ENCODE measurements at regions not wholly inside any gene's neighbourhood (a gene's known extent, or its start where the extent isn't known, plus 50 kb on each side); places are given as distances from the start of the nearest gene placed in this dataset.

- ChIA-PET POLR2A (no interaction called here), CTCF (no interaction called here)
- H3K4me3 ChIP-seq (ENCODE audit: low read depth, low read length), result no peak overlapping the region
- TF ChIP-seq, protein P1, sequence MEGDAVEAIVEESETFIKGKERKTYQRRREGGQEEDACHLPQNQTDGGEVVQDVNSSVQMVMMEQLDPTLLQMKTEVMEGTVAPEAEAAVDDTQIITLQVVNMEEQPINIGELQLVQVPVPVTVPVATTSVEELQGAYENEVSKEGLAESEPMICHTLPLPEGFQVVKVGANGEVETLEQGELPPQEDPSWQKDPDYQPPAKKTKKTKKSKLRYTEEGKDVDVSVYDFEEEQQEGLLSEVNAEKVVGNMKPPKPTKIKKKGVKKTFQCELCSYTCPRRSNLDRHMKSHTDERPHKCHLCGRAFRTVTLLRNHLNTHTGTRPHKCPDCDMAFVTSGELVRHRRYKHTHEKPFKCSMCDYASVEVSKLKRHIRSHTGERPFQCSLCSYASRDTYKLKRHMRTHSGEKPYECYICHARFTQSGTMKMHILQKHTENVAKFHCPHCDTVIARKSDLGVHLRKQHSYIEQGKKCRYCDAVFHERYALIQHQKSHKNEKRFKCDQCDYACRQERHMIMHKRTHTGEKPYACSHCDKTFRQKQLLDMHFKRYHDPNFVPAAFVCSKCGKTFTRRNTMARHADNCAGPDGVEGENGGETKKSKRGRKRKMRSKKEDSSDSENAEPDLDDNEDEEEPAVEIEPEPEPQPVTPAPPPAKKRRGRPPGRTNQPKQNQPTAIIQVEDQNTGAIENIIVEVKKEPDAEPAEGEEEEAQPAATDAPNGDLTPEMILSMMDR (IDR thresholded peaks at IDR 0.05; ENCODE audit: insufficient read depth, low read length, missing control alignments), result no peak
- no peak for DNase-seq (ENCODE audit: low read depth, low spot score)
Observed at GRCh38 chr19:30283556-30283955, 88.6 kb upstream of the ZNF536 start.

DNA sequence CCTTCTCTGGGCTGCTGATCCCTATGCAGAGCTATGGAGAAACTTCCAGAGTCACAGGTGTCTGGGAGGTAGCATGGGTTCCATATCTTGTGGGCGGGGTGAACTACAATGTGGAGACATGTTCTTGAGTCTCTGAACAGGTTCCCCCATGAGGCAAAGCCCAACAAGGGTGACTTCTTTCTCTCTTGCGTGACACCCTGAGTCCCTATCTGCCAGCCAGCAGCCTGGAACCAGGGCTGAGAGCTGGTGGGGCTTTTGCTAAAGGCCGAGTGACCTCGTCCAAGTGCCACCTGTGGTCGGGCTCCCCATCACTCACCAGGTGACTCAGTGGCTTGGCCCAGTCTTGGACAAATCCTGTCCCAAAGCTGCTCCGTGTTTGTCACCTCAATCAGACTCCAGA, 88.0 kb upstream of the ZNF536 start:
- no peak for DNase-seq (ENCODE audit: low read depth, low spot score)
- ChIA-PET CTCF (no interaction called here), POLR2A (no interaction called here)
- no peak overlapping the region for H3K4me3 ChIP-seq (ENCODE audit: low read depth, low read length)
- TF ChIP-seq, protein P1 (IDR thresholded peaks at IDR 0.05; ENCODE audit: insufficient read depth, low read length, missing control alignments), result no peak

DNA sequence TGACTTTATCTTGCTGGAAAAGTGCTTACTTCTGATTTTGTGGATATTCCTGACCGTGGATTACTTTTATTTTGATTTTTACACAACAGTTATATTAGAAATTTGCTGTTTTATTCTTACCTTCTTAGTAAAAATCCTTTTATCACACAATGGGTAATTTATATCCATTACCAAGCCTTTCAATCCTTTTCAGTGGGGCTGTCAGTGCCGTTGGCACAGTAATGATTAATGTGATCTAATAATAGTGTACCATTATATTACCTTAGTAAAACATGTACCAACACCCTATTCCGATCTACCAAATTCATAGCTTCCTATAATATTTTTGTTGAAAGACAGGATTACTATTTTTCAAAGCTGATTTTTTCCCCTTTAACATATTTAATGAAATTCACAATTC, 87.3 kb upstream of the ZNF536 start:
- H3K4me3 ChIP-seq (ENCODE audit: low read depth, low read length), result no peak overlapping the region
- ChIA-PET POLR2A (no interaction called here), CTCF (no interaction called here)
- TF ChIP-seq, protein P1 (IDR thresholded peaks at IDR 0.05; ENCODE audit: insufficient read depth, low read length, missing control alignments), result no peak
- no peak for DNase-seq (ENCODE audit: low read depth, low spot score)

DNA sequence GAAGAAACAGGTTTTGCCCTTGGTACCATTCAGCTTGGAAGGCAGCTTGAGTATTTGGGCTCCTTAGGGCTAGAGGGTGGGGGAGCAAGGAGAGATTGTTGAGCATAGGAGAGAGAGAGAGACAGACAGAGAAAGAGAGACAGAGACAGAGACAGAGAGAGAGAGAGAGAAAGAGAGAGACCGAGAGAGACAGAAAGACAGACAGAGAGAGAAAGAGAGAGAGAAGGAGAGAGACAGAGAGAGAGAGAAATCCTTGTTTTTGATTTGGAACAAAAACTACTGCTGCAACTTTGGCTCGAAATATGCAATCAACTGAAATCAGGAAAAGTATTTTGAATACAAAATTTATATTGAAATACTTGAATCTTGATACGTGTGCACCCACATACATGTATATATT, 85.8 kb upstream of the ZNF536 start:
- no peak for DNase-seq (ENCODE audit: low read depth, low spot score)
- POLR2A ChIA-PET, result no interaction called here
- TF ChIP-seq, protein P1 (IDR thresholded peaks at IDR 0.05; ENCODE audit: insufficient read depth, low read length, missing control alignments), result no peak
- CTCF ChIA-PET, result no interaction called here
- no peak overlapping the region for H3K4me3 ChIP-seq (ENCODE audit: low read depth, low read length)

DNA sequence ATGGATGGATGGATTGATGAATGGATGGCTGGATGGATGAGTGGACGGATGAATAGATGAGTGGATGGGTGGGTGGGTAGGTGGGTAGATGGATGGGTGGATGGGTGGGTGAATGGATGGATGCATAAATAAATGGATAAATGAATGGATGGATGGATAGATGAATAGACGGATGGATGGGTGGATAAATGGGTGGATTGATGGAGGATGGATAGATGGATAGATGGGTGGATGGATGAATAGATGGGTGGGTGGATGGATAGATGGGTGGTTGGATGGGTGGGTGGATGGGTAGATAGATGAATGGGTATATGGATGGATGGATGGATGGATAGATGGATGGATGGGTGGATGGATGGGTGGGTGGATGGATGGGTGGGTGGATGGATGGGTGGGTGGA, 84.9 kb upstream of the ZNF536 start:
- no peak for DNase-seq (ENCODE audit: low read depth, low spot score)
- ChIA-PET POLR2A (no interaction called here), CTCF (no interaction called here)
- TF ChIP-seq, protein P1 (IDR thresholded peaks at IDR 0.05; ENCODE audit: insufficient read depth, low read length, missing control alignments), result no peak
- no peak overlapping the region for H3K4me3 ChIP-seq (ENCODE audit: low read depth, low read length)

DNA sequence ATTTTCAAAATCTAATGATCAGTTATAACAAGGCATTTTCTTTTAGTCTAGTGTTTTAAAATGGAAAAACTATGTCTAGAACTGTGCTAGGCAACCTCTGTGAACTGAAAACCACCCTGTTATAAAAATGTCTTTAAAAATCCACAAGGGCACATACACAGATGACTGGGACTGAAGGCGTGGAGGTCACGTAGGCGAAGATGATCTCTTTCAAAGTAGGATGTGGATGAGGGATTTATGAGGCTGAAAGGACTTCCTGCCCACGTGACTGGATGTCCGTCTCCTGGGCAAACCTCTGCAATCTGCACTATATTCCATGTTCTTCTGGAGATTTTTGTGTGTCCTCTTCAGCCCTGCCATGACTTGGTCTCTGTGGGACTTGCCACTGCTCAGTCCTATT, 84.2 kb upstream of the ZNF536 start:
- POLR2A ChIA-PET, result no interaction called here
- DNase-seq (ENCODE audit: low read depth, low spot score), result no peak
- no peak overlapping the region for H3K4me3 ChIP-seq (ENCODE audit: low read depth, low read length)
- CTCF ChIA-PET, result no interaction called here
- TF ChIP-seq, protein P1 (IDR thresholded peaks at IDR 0.05; ENCODE audit: insufficient read depth, low read length, missing control alignments), result no peak
